Ectodermal cell (in vitro differentiated cells): ENCODE measurements at regions not wholly inside any gene's neighbourhood (a gene's known extent, or its start where the extent isn't known, plus 50 kb on each side); places are given as distances from the start of the nearest gene placed in this dataset.

ENCODE experiments used
- H3K27ac ChIP-seq: 2 replicates; pipeline ENCODE4 v1.7.0; 2013; ENCODE audit warnings: mild to moderate bottlenecking, low read depth, low read length; ENCODE audit not compliant: insufficient read depth, poor library complexity, severe bottlenecking
- H3K27me3 ChIP-seq: 2 replicates; pipeline ENCODE4 v1.7.0; 2013; ENCODE audit warnings: mild to moderate bottlenecking, low read length; ENCODE audit not compliant: insufficient read depth, control insufficient read depth, poor library complexity, severe bottlenecking
- H3K36me3 ChIP-seq: one replicate; pipeline ENCODE4 v1.7.0; 2013; ENCODE audit warnings: low read length; ENCODE audit not compliant: control insufficient read depth, insufficient read depth
- H3K4me1 ChIP-seq: one replicate; pipeline ENCODE4 v1.7.0; 2013; ENCODE audit warnings: low read length; ENCODE audit not compliant: control insufficient read depth, insufficient read depth
- H3K4me3 ChIP-seq: 2 replicates; pipeline ENCODE4 v1.7.0; 2013; ENCODE audit warnings: low read depth, low read length, control low read depth; ENCODE audit not compliant: insufficient read depth
- H3K9me3 ChIP-seq: 2 replicates; pipeline ENCODE4 v1.7.0; 2013; ENCODE audit warnings: mild to moderate bottlenecking, low read length, moderate library complexity; ENCODE audit not compliant: control insufficient read depth
- WGBS, 2 experiments: methylation state at CpG; one replicate each; pipeline ENCODE4 v1.1.7; 2013; ENCODE audit warnings: missing lambda C conversion rate in 2 of 2; 5-methylcytosine and 5-hydroxymethylcytosine counted together

- peaks cover 6% of the 10 kb centered on the region for H3K4me1 ChIP-seq
- no peak overlapping the region for H3K27ac ChIP-seq
- H3K27me3 ChIP-seq, result no peaks in the 10 kb centered on the region
- H3K4me3 ChIP-seq, result no peak overlapping the region
- 74 to 78% methylated on average over 7 of the region's 7 CpGs for WGBS, 2 experiments
- H3K36me3 ChIP-seq, result no peaks in the 10 kb centered on the region
- no peaks in the 10 kb centered on the region for H3K9me3 ChIP-seq
These were observed 102.2 kb upstream of the SPRY4 start for GRCh38 chr5:142427015-142427364.

- Histone ChIP-seq H3K36me3 (no peaks in the 10 kb centered on the region), H3K4me1 (peaks cover 6% of the 10 kb centered on the region), H3K4me3 (no peak overlapping the region), H3K27me3 (no peaks in the 10 kb centered on the region), H3K27ac (no peak overlapping the region), H3K9me3 (no peaks in the 10 kb centered on the region)
- 43 to 52% methylated on average over 17 of the region's 17 CpGs for WGBS, 2 experiments
These were observed 101.6 kb upstream of the SPRY4 start for GRCh38 chr5:142426129-142427014.

GRCh38 chr5:142425286-142426065 is 100.7 kb upstream of the SPRY4 start:
- no peak overlapping the region for H3K4me3 ChIP-seq

GRCh38 chr5:142422429-142422828 is 97.6 kb upstream of the SPRY4 start:
- H3K9me3 ChIP-seq, result no peaks in the 10 kb centered on the region
- H3K27me3 ChIP-seq, result no peaks in the 10 kb centered on the region
- no peak overlapping the region for H3K27ac ChIP-seq
- H3K36me3 ChIP-seq, result no peaks in the 10 kb centered on the region
- peaks cover 6% of the 10 kb centered on the region for H3K4me1 ChIP-seq
- H3K4me3 ChIP-seq, result no peak overlapping the region

More at GRCh38 chr5:142425286-142426065, 100.7 kb upstream of the SPRY4 start:
- 95 to 96% methylated on average over 6 to 7 of the region's 7 CpGs for WGBS, 2 experiments
- H3K9me3 ChIP-seq, result no peaks in the 10 kb centered on the region
- H3K36me3 ChIP-seq, result no peaks in the 10 kb centered on the region
- H3K27me3 ChIP-seq, result no peaks in the 10 kb centered on the region
- H3K4me1 ChIP-seq, result peaks cover 6% of the 10 kb centered on the region
- no peak overlapping the region for H3K27ac ChIP-seq

- 88 to 100% methylated on average over 1 of the region's 1 CpG for WGBS, 2 experiments
- Histone ChIP-seq H3K27ac (no peak overlapping the region), H3K4me3 (no peak overlapping the region), H3K9me3 (no peaks in the 10 kb centered on the region), H3K4me1 (peaks cover 6% of the 10 kb centered on the region), H3K36me3 (no peaks in the 10 kb centered on the region), H3K27me3 (no peaks in the 10 kb centered on the region)
These were observed 97.0 kb upstream of the SPRY4 start for GRCh38 chr5:142421621-142422397.

GRCh38 chr5:142421228-142421617 is 96.4 kb upstream of the SPRY4 start:
- no peaks in the 10 kb centered on the region for H3K27me3 ChIP-seq
- peaks cover 2% of the 10 kb centered on the region for H3K4me1 ChIP-seq
- H3K36me3 ChIP-seq, result no peaks in the 10 kb centered on the region
- WGBS, 2 experiments, result 91 to 93% methylated on average over 5 of the region's 5 CpGs
- H3K4me3 ChIP-seq, result no peak overlapping the region
- H3K27ac ChIP-seq, result no peak overlapping the region
- H3K9me3 ChIP-seq, result no peaks in the 10 kb centered on the region

GRCh38 chr5:142420561-142421227 is 95.9 kb upstream of the SPRY4 start:
- H3K36me3 ChIP-seq, result no peaks in the 10 kb centered on the region
- H3K9me3 ChIP-seq, result no peaks in the 10 kb centered on the region
- H3K4me1 ChIP-seq, result no peaks in the 10 kb centered on the region
- H3K27ac ChIP-seq, result no peak overlapping the region
- no peaks in the 10 kb centered on the region for H3K27me3 ChIP-seq
- no peak overlapping the region for H3K4me3 ChIP-seq
- WGBS, 2 experiments, result 89 to 95% methylated on average over 2 to 3 of the region's 3 CpGs

- 94 to 95% methylated on average over 5 of the region's 5 CpGs for WGBS, 2 experiments
- H3K36me3 ChIP-seq, result no peaks in the 10 kb centered on the region
- no peaks in the 10 kb centered on the region for H3K9me3 ChIP-seq
- H3K4me1 ChIP-seq, result peaks cover 8% of the 10 kb centered on the region
- H3K27ac ChIP-seq, result no peak overlapping the region
- no peaks in the 10 kb centered on the region for H3K27me3 ChIP-seq
- H3K4me3 ChIP-seq, result no peak overlapping the region
These were observed 87.8 kb upstream of the SPRY4 start for GRCh38 chr5:142412581-142412980.

- 89 to 91% methylated on average over 3 of the region's 4 CpGs for WGBS, 2 experiments
- no peaks in the 10 kb centered on the region for H3K27me3 ChIP-seq
- no peak overlapping the region for H3K27ac ChIP-seq
- H3K9me3 ChIP-seq, result no peaks in the 10 kb centered on the region
- H3K4me3 ChIP-seq, result no peak overlapping the region
- H3K36me3 ChIP-seq, result no peaks in the 10 kb centered on the region
- H3K4me1 ChIP-seq, result peaks cover 8% of the 10 kb centered on the region
These were observed 87.0 kb upstream of the SPRY4 start for GRCh38 chr5:142411656-142412425.
